ENCODE measurements at regions not wholly inside any gene's neighbourhood (a gene's known extent, or its start where the extent isn't known, plus 50 kb on each side); places are given as distances from the start of the nearest gene placed in this dataset.

GRCh38 chr1:228994676-228995594, 259.7 kb downstream of the RHOU start:
- DNase-seq (ENCODE audit: low spot score), result no peak
- no peak overlapping the region for H3K4me3 Mint-ChIP-seq (ENCODE audit: unreplicated experiment)
- H3K27ac Mint-ChIP-seq (ENCODE audit: unreplicated experiment), result no peak overlapping the region
- TF ChIP-seq CTCF (IDR thresholded peaks at IDR 0.05; ENCODE audit: unreplicated experiment), result no peak
- no peaks in the 10 kb centered on the region for H3K9me3 Mint-ChIP-seq (ENCODE audit: unreplicated experiment)
- H3K4me1 Mint-ChIP-seq (ENCODE audit: unreplicated experiment), result no peaks in the 10 kb centered on the region
- no peaks in the 10 kb centered on the region for H3K27me3 Mint-ChIP-seq (ENCODE audit: unreplicated experiment)
- no peaks in the 10 kb centered on the region for H3K36me3 Mint-ChIP-seq (ENCODE audit: low read depth, unreplicated experiment)

GRCh38 chr1:228996281-228996680, 261.0 kb downstream of the RHOU start:
- Mint-ChIP-seq H3K4me3 (ENCODE audit: unreplicated experiment) (no peak overlapping the region), H3K36me3 (ENCODE audit: low read depth, unreplicated experiment) (no peaks in the 10 kb centered on the region), H3K27ac (ENCODE audit: unreplicated experiment) (no peak overlapping the region), H3K4me1 (ENCODE audit: unreplicated experiment) (no peaks in the 10 kb centered on the region), H3K27me3 (ENCODE audit: unreplicated experiment) (no peaks in the 10 kb centered on the region), H3K9me3 (ENCODE audit: unreplicated experiment) (no peaks in the 10 kb centered on the region)
- DNase-seq (ENCODE audit: low spot score), result no peak
- TF ChIP-seq CTCF (IDR thresholded peaks at IDR 0.05; ENCODE audit: unreplicated experiment), result no peak

- Mint-ChIP-seq H3K9me3 (ENCODE audit: unreplicated experiment) (no peaks in the 10 kb centered on the region), H3K4me3 (ENCODE audit: unreplicated experiment) (no peak overlapping the region), H3K36me3 (ENCODE audit: low read depth, unreplicated experiment) (no peaks in the 10 kb centered on the region), H3K4me1 (ENCODE audit: unreplicated experiment) (peaks cover 2% of the 10 kb centered on the region), H3K27ac (ENCODE audit: unreplicated experiment) (no peak overlapping the region), H3K27me3 (ENCODE audit: unreplicated experiment) (no peaks in the 10 kb centered on the region)
- no peak for TF ChIP-seq CTCF (IDR thresholded peaks at IDR 0.05; ENCODE audit: unreplicated experiment)
- no peak for DNase-seq (ENCODE audit: low spot score)
Observed at GRCh38 chr1:228997721-228998144, 262.5 kb downstream of the RHOU start.

GRCh38 chr1:228998179-228998578, 262.9 kb downstream of the RHOU start:
- Mint-ChIP-seq H3K4me3 (ENCODE audit: unreplicated experiment) (no peak overlapping the region), H3K27me3 (ENCODE audit: unreplicated experiment) (no peaks in the 10 kb centered on the region), H3K9me3 (ENCODE audit: unreplicated experiment) (no peaks in the 10 kb centered on the region), H3K27ac (ENCODE audit: unreplicated experiment) (no peak overlapping the region), H3K4me1 (ENCODE audit: unreplicated experiment) (peaks cover 2% of the 10 kb centered on the region), H3K36me3 (ENCODE audit: low read depth, unreplicated experiment) (no peaks in the 10 kb centered on the region)
- TF ChIP-seq CTCF (IDR thresholded peaks at IDR 0.05; ENCODE audit: unreplicated experiment), result no peak
- no peak for DNase-seq (ENCODE audit: low spot score)

- Mint-ChIP-seq H3K4me1 (ENCODE audit: unreplicated experiment) (peaks cover 2% of the 10 kb centered on the region), H3K36me3 (ENCODE audit: low read depth, unreplicated experiment) (no peaks in the 10 kb centered on the region), H3K27me3 (ENCODE audit: unreplicated experiment) (no peaks in the 10 kb centered on the region), H3K27ac (ENCODE audit: unreplicated experiment) (no peak overlapping the region), H3K4me3 (ENCODE audit: unreplicated experiment) (no peak overlapping the region), H3K9me3 (ENCODE audit: unreplicated experiment) (no peaks in the 10 kb centered on the region)
- no peak for TF ChIP-seq CTCF (IDR thresholded peaks at IDR 0.05; ENCODE audit: unreplicated experiment)
- no peak for DNase-seq (ENCODE audit: low spot score)
Observed at GRCh38 chr1:228999446-229000170, 264.3 kb downstream of the RHOU start.

All from endothelial cell (in vitro differentiated cells).